IMR-90 (cell line): ENCODE measurements at regions not wholly inside any gene's neighbourhood (a gene's known extent, or its start where the extent isn't known, plus 50 kb on each side); places are given as distances from the start of the nearest gene placed in this dataset.

Experiments
- ATAC-seq: fragments of 200-7000 bp; cut with Tn5 transposase; 2 replicates; pipeline ENCODE4 v1.9.1; 2020; ENCODE audit warnings: low read depth, mild to moderate bottlenecking, moderate library complexity
- BruUV-seq: library from RNA; stranded (reverse); fragments of 400-500 nt; replicated peaks from 2 replicates; lab custom pipeline; 2021; lab: Mats Ljungman, UMichigan
- CTCF ChIA-PET: fragments of 300-600 bp; formaldehyde crosslinking; extraction: SDS; loops from one replicate; lab custom pipeline; 2021; ENCODE audit warnings: antibody characterized with exemption; lab: Yijun Ruan, JAX
- POLR2A ChIA-PET: fragments of 300-600 bp; sonication (Branson Sonifier 250); formaldehyde crosslinking; loops from one replicate; lab custom pipeline; 2022; ENCODE audit warnings: antibody characterized with exemption; ENCODE audit not compliant: unreplicated experiment; lab: Charles Lee
- DNase-seq: peaks from one replicate; pipeline ENCODE4 v3.0.0; 2013
- H2AFZ ChIP-seq: replicated peaks from 2 replicates; pipeline ENCODE3; 2013; ENCODE audit warnings: low read length, mild to moderate bottlenecking; ENCODE audit not compliant: poor library complexity
- H2AK5ac ChIP-seq: 2 replicates; pipeline ENCODE4 v1.6.1; 2013; ENCODE audit warnings: low read depth, low read length, inconsistent platforms
- H2AK9ac ChIP-seq: replicated peaks from 2 replicates; pipeline ENCODE3; 2013; ENCODE audit warnings: mild to moderate bottlenecking, low read depth, low read length, moderate library complexity; ENCODE audit not compliant: poor library complexity
- H2BK120ac ChIP-seq: 2 replicates; pipeline ENCODE4 v1.6.1; 2013; ENCODE audit warnings: low read depth, low read length, inconsistent platforms
- H2BK15ac ChIP-seq: 3 replicates; pipeline ENCODE4 v1.6.1; 2013; ENCODE audit warnings: low read depth, low read length, inconsistent platforms
- H2BK20ac ChIP-seq: 2 replicates; pipeline ENCODE4 v1.6.1; 2013; ENCODE audit warnings: low read depth, mild to moderate bottlenecking, inconsistent platforms, low read length, moderate library complexity
- H2BK5ac ChIP-seq: 2 replicates; pipeline ENCODE4 v1.6.1; 2013; ENCODE audit warnings: mild to moderate bottlenecking, low read depth, low read length, inconsistent platforms; ENCODE audit not compliant: poor library complexity, severe bottlenecking
- H3K14ac ChIP-seq: replicated peaks from 2 replicates; pipeline ENCODE4 v1.6.1; 2013; ENCODE audit warnings: low read depth, low read length, inconsistent platforms
- H3K18ac ChIP-seq: 2 replicates; pipeline ENCODE4 v1.6.1; 2013; ENCODE audit warnings: low read depth, low read length, control low read depth
- H3K23ac ChIP-seq: 2 replicates; pipeline ENCODE4 v1.6.1; 2013; ENCODE audit warnings: low read depth, low read length, inconsistent platforms
- H3K27ac ChIP-seq: 2 replicates; pipeline ENCODE4 v1.5.1; 2013; ENCODE audit warnings: mild to moderate bottlenecking, control low read depth, low read length; ENCODE audit not compliant: insufficient read depth
- H3K27me3 ChIP-seq: 2 replicates; pipeline ENCODE4 v1.6.1; 2013; ENCODE audit warnings: low read length; ENCODE audit not compliant: control insufficient read depth, insufficient read depth
- H3K36me3 ChIP-seq: 2 replicates; pipeline ENCODE4 v1.6.1; 2013; ENCODE audit warnings: low read length, mixed read lengths; ENCODE audit not compliant: control insufficient read depth, insufficient read depth
- H3K4ac ChIP-seq: 2 replicates; pipeline ENCODE4 v1.6.1; 2013; ENCODE audit warnings: low read depth, low read length, inconsistent platforms
- H3K4me1 ChIP-seq: 2 replicates; pipeline ENCODE4 v1.6.1; 2013; ENCODE audit warnings: low read length, mixed read lengths; ENCODE audit not compliant: control insufficient read depth, insufficient read depth
- H3K4me2 ChIP-seq: 2 replicates; pipeline ENCODE4 v1.6.1; 2013; ENCODE audit warnings: low read depth, mild to moderate bottlenecking, control low read depth, low read length, moderate library complexity
- H3K4me3 ChIP-seq: 2 replicates; pipeline ENCODE4 v1.5.1; 2013; ENCODE audit warnings: low read depth, mild to moderate bottlenecking, control low read depth, low read length, moderate library complexity; ENCODE audit not compliant: insufficient read depth
- H3K56ac ChIP-seq: 2 replicates; pipeline ENCODE4 v1.6.1; 2013; ENCODE audit warnings: low read length, inconsistent platforms; ENCODE audit not compliant: insufficient read depth; ENCODE audit errors: extremely low read depth
- H3K79me1 ChIP-seq, 2 experiments: 2 replicates each; pipeline ENCODE4 v1.6.1; 2013; ENCODE audit warnings: low read length in 2 of 2, inconsistent platforms in 1 of 2, low read depth in 1 of 2
- H3K9ac ChIP-seq: 2 replicates; pipeline ENCODE4 v1.6.1; 2013; ENCODE audit warnings: low read depth, low read length, control low read depth
- H3K9me1 ChIP-seq: 2 replicates; pipeline ENCODE4 v1.6.1; 2013; ENCODE audit warnings: low read length, inconsistent platforms; ENCODE audit not compliant: insufficient read depth
- H3K9me3 ChIP-seq: 2 replicates; pipeline ENCODE4 v1.6.1; 2013; ENCODE audit warnings: low read length; ENCODE audit not compliant: control insufficient read depth, insufficient read depth
- H4K20me1 ChIP-seq: 2 replicates; pipeline ENCODE4 v1.6.1; 2013; ENCODE audit warnings: low read length, inconsistent platforms; ENCODE audit not compliant: insufficient read depth
- H4K5ac ChIP-seq: 2 replicates; pipeline ENCODE4 v1.6.1; 2013; ENCODE audit warnings: mild to moderate bottlenecking, low read depth, low read length, control low read depth
- H4K8ac ChIP-seq, 2 experiments: 2 replicates each; pipeline ENCODE4 v1.6.1; 2013; ENCODE audit warnings: low read depth in 2 of 2, low read length in 2 of 2, control low read depth in 1 of 2, inconsistent platforms in 1 of 2
- H4K91ac ChIP-seq: 2 replicates; pipeline ENCODE4 v1.6.1; 2013; ENCODE audit warnings: low read depth, low read length, inconsistent platforms; ENCODE audit not compliant: insufficient read depth
- BHLHE40 ChIP-seq: fragments of 150-350 bp; IDR thresholded peaks from 2 replicates; pipeline ENCODE4 v1.6.1; 2016; ENCODE audit warnings: mild to moderate bottlenecking, low read depth, low read length
- CHD1 ChIP-seq: IDR thresholded peaks from 2 replicates; pipeline ENCODE4 v1.6.1; 2012; ENCODE audit warnings: low read depth, low read length, improper control_type of control experiment
- FOS ChIP-seq: fragments of 150-350 bp; IDR thresholded peaks from 2 replicates; pipeline ENCODE4 v1.6.1; 2016; ENCODE audit warnings: low read depth, low read length
- MAFK ChIP-seq: IDR thresholded peaks from 2 replicates; pipeline ENCODE4 v1.6.1; 2012; ENCODE audit warnings: low read depth, low read length, improper control_type of control experiment
- MXI1 ChIP-seq: IDR thresholded peaks from 2 replicates; pipeline ENCODE4 v1.6.1; 2012; ENCODE audit warnings: low read depth, mild to moderate bottlenecking, low read length, moderate library complexity, borderline replicate concordance
- POLR2A ChIP-seq: IDR thresholded peaks from 2 replicates; pipeline ENCODE4 v1.6.1; 2012; ENCODE audit warnings: mild to moderate bottlenecking, low read depth, low read length
- RFX5 ChIP-seq: IDR thresholded peaks from 2 replicates; pipeline ENCODE4 v1.8.0; 2012; ENCODE audit warnings: low read depth, mild to moderate bottlenecking, low read length, moderate library complexity
- WGBS, 2 experiments: methylation state at CpG; one replicate each; pipeline versions ENCODE4 v1.1.5 to v1.1.7; 2013; ENCODE audit warnings: missing lambda C conversion rate in 2 of 2; ENCODE audit not compliant: insufficient read length in 1 of 2; ENCODE audit errors: extremely low coverage in 2 of 2; 5-methylcytosine and 5-hydroxymethylcytosine counted together
- dilution Hi-C: fragments of 300-500 bp; cut with HindIII; formaldehyde crosslinking; loops from one replicate; pipeline ENCODE4 v1.14.3; 2018; ENCODE audit warnings: low sequenced_read_pairs; ENCODE audit not compliant: unreplicated experiment
- in situ Hi-C: fragments of 300-500 bp; cut with MboI; formaldehyde crosslinking; loops from 3 replicates; pipeline ENCODE4 v1.14.3; 2019; ENCODE audit warnings: low sequenced_read_pairs, inconsistent platforms, mixed read lengths
- intact Hi-C: fragments of 100-400 bp; cut with micrococcal nuclease; formaldehyde crosslinking; loops from 2 replicates; pipeline ENCODE4 v1.10.0; 2022
- TF ChIP-seq, protein P1 (sequence below): conservative IDR thresholded peaks from 2 replicates; pipeline ENCODE4 v1.5.1; 2012; ENCODE audit warnings: mild to moderate bottlenecking, low read depth, low read length, improper control_type of control experiment

DNA sequence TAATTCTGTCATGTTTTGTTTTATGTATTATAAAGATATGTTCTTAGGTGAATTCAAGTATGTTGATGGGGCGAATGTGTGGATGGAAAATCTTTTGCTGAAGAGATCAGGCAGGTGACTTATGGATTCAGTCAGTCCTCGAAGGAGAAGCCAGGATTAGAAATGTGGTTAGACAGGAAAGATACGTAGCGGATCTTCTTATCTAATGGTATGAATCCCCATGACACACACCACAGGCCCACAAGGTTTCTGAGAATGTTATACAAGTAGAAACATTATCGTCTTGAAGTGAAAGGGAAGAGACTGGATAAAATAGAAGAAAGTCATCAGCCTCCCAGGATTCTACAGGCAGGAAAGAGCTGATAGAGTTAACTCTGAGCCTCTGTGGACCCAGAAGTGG, 69.0 kb upstream of the RFXAP start:
- peaks cover 6% of the 10 kb centered on the region for H3K27me3 ChIP-seq
- no peak overlapping the region for H2AK5ac ChIP-seq
- intact Hi-C loops, result no loop called here
- ChIA-PET CTCF (no interaction called here), POLR2A (no interaction called here)
- no peak overlapping the region for H3K56ac ChIP-seq
- H3K14ac ChIP-seq, result no peak overlapping the region
- H2BK20ac ChIP-seq, result no peak overlapping the region
- dilution Hi-C loops, result no loop called here
- no peak overlapping the region for H3K4me3 ChIP-seq
- H3K4ac ChIP-seq, result no peak overlapping the region
- no peak overlapping the region for H2BK15ac ChIP-seq
- DNase-seq (no peak), ATAC-seq (no peak)
- no peaks in the 10 kb centered on the region for H3K9me1 ChIP-seq
- no peak overlapping the region for H2BK5ac ChIP-seq
- H2AFZ ChIP-seq, result no peak overlapping the region
- H3K18ac ChIP-seq, result no peak overlapping the region
- H2BK120ac ChIP-seq, result no peak overlapping the region
- no peak overlapping the region for H3K4me2 ChIP-seq
- no peak overlapping the region for H3K23ac ChIP-seq
- no CpG with 5 or more reads among the region's 5 CpGs for WGBS, 2 experiments
- no peak for TF ChIP-seq FOS
- no peak for TF ChIP-seq POLR2A
- no peak for TF ChIP-seq RFX5
- no peak for TF ChIP-seq MAFK
- no peak for TF ChIP-seq CHD1
- TF ChIP-seq MXI1, result no peak
- TF ChIP-seq, protein P1, sequence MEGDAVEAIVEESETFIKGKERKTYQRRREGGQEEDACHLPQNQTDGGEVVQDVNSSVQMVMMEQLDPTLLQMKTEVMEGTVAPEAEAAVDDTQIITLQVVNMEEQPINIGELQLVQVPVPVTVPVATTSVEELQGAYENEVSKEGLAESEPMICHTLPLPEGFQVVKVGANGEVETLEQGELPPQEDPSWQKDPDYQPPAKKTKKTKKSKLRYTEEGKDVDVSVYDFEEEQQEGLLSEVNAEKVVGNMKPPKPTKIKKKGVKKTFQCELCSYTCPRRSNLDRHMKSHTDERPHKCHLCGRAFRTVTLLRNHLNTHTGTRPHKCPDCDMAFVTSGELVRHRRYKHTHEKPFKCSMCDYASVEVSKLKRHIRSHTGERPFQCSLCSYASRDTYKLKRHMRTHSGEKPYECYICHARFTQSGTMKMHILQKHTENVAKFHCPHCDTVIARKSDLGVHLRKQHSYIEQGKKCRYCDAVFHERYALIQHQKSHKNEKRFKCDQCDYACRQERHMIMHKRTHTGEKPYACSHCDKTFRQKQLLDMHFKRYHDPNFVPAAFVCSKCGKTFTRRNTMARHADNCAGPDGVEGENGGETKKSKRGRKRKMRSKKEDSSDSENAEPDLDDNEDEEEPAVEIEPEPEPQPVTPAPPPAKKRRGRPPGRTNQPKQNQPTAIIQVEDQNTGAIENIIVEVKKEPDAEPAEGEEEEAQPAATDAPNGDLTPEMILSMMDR, result no peak
- TF ChIP-seq BHLHE40, result no peak
- H4K8ac ChIP-seq, result no peak overlapping the region
- H3K4me1 ChIP-seq, result no peaks in the 10 kb centered on the region
- H2AK9ac ChIP-seq, result no peak overlapping the region
- no TSS peak for BruUV-seq
- no peak overlapping the region for H3K27ac ChIP-seq
- H3K9ac ChIP-seq, result no peak overlapping the region
- in situ Hi-C loops, result no loop called here
- no peaks in the 10 kb centered on the region for H3K9me3 ChIP-seq
- H4K91ac ChIP-seq, result no peak overlapping the region
- H3K79me1 ChIP-seq, result no peaks in the 10 kb centered on the region
- H4K5ac ChIP-seq, result no peak overlapping the region
- H4K20me1 ChIP-seq, result no peaks in the 10 kb centered on the region
- H3K36me3 ChIP-seq, result no peaks in the 10 kb centered on the region
